K562 (cell line): ENCODE measurements at regions not wholly inside any gene's neighbourhood (a gene's known extent, or its start where the extent isn't known, plus 50 kb on each side); places are given as distances from the start of the nearest gene placed in this dataset.

Experiments used
- ATF6 ChIP-seq: sonication (generic); formaldehyde crosslinking; IDR thresholded peaks from 2 replicates; pipeline ENCODE4 v1.4.0; 2020; ENCODE audit warnings: mild to moderate bottlenecking, missing genetic modification reagents
- CEBPZ ChIP-seq: fragments of 150-350 bp; IDR thresholded peaks from 2 replicates; pipeline ENCODE4 v1.6.1; 2014; ENCODE audit warnings: low read depth, mild to moderate bottlenecking, low read length, borderline replicate concordance
- CSDE1 ChIP-seq, 2 experiments: fragments of 450-650 bp; IDR thresholded peaks; 2 replicates each; pipeline ENCODE4 v1.6.1; 2016; ENCODE audit warnings: mild to moderate bottlenecking in 1 of 2
- HDAC8 ChIP-seq: fragments of 450-650 bp; IDR thresholded peaks from 2 replicates; pipeline ENCODE4 v1.6.1; 2016; ENCODE audit warnings: mild to moderate bottlenecking, missing genetic modification characterization, moderate library complexity, missing compliant biosample characterization
- MTA3 ChIP-seq: fragments of 450-650 bp; formaldehyde crosslinking; IDR thresholded peaks from 2 replicates; pipeline ENCODE4 v1.6.1; 2017; ENCODE audit warnings: mild to moderate bottlenecking, borderline replicate concordance
- PPARD ChIP-seq: fragments of 250-450 bp; sonication (Bioruptor Pico); IDR thresholded peaks from 2 replicates; pipeline ENCODE4 v1.8.0; 2022; ENCODE audit warnings: inconsistent platforms, mild to moderate bottlenecking, moderate library complexity
- TF ChIP-seq, protein P1 (sequence below), 2 experiments: fragments of 450-650 bp; IDR thresholded peaks; 2 replicates each; pipeline ENCODE4 v1.6.1; 2016; ENCODE audit warnings: mild to moderate bottlenecking in 2 of 2, borderline replicate concordance in 1 of 2, low read depth in 1 of 2, moderate library complexity in 1 of 2
- TF ChIP-seq, protein P2 (sequence below): fragments of 250-450 bp; sonication (Bioruptor Pico); IDR thresholded peaks from 2 replicates; pipeline ENCODE4 v1.5.0; 2021

DNA sequence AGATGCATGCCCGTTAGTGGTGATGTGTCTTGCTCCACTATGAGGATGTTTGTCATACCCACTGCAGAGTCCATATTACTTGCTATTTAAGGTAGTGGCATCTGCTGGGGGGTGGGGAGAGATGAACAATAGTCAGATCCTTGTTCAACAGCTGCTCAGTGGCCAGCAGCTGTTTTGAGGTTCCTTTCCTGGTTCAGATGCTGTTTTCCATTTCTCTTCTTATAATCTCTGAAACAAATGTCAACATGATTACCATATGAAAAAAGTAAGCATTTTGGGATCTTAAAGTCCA is 1567.9 kb upstream of the TENM3 start (continued):
- TF ChIP-seq, protein P1, sequence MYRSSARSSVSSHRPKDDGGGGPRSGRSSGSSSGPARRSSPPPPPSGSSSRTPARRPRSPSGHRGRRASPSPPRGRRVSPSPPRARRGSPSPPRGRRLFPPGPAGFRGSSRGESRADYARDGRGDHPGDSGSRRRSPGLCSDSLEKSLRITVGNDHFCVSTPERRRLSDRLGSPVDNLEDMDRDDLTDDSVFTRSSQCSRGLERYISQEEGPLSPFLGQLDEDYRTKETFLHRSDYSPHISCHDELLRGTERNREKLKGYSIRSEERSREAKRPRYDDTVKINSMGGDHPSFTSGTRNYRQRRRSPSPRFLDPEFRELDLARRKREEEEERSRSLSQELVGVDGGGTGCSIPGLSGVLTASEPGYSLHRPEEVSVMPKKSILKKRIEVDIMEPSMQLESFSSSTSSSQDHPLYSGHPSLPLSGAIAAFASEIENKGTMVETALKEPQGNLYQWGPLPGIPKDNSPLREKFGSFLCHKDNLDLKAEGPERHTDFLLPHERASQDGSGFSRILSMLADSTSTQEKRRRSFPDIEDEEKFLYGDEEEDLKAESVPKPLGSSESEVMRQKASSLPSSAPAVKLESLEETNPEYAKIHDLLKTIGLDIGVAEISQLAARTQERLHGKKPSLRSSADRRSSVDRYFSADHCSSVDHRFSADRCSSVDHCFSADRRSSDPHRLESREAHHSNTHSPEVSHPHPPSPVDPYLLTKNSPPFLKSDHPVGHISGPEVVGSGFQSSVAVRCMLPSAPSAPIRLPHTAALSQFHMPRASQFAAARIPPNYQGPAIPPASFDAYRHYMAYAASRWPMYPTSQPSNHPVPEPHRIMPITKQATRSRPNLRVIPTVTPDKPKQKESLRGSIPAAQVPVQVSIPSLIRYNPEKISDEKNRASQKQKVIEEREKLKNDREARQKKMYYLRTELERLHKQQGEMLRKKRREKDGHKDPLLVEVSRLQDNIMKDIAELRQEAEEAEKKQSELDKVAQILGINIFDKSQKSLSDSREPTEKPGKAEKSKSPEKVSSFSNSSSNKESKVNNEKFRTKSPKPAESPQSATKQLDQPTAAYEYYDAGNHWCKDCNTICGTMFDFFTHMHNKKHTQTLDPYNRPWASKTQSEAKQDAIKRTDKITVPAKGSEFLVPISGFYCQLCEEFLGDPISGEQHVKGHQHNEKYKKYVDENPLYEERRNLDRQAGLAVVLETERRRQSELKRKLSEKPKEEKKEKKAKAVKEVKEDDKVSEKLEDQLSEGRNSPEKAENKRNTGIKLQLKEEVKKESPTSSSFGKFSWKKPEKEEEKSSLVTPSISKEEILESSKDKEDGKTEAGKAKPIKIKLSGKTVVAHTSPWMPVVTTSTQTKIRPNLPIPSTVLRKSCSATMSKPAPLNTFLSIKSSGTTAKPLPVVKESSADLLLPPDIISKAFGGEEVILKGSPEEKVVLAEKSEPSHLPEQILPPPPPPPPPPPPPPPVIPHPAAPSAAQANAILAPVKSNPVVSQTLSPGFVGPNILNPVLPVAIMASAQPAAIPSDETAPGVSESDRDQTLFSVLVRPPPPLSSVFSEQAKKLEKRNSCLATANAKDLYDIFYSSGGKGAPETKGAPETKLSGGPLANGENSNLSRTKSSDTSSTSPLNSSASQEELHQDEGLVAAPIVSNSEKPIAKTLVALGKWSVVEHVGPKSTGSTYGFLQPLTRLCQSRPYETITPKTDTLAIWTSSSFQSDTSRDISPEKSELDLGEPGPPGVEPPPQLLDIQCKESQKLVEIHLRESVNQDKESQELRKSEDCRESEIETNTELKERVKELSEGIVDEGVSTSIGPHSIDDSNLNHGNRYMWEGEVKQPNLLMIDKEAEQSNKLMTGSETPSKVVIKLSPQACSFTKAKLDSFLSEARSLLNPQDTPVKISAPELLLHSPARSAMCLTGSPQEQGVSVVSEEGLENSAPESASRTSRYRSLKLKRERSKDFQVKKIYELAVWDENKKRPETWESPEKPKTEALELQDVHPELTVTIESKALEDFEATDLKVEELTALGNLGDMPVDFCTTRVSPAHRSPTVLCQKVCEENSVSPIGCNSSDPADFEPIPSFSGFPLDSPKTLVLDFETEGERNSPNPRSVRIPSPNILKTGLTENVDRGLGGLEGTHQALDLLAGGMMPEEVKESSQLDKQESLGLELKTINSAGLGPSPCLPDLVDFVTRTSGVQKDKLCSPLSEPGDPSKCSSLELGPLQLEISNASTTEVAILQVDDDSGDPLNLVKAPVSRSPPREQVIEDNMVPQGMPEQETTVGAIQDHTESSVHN (IDR thresholded peaks at IDR 0.05; ENCODE audit: borderline replicate concordance in 1 of 2, low read depth in 1 of 2) = no peak
- TF ChIP-seq ATF6 (CRISPR knock-in tag) (no peak), HDAC8 (tag) (no peak), MTA3 (no peak), CEBPZ (no peak), PPARD (CRISPR knock-in tag) (no peak), CSDE1 (IDR thresholded peaks at IDR 0.05) (no peak)
- TF ChIP-seq, protein P2, sequence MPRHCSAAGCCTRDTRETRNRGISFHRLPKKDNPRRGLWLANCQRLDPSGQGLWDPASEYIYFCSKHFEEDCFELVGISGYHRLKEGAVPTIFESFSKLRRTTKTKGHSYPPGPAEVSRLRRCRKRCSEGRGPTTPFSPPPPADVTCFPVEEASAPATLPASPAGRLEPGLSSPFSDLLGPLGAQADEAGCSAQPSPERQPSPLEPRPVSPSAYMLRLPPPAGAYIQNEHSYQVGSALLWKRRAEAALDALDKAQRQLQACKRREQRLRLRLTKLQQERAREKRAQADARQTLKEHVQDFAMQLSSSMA (CRISPR knock-in tag) = no peak
